ENCODE measurements at regions not wholly inside any gene's neighbourhood (a gene's known extent, or its start where the extent isn't known, plus 50 kb on each side); places are given as distances from the start of the nearest gene placed in this dataset.

GRCh38 chr5:144773628-144774027 lies 603.0 kb downstream of the KCTD16 start:
- Mint-ChIP-seq H3K4me1 (ENCODE audit: low read depth, unreplicated experiment) (no peaks in the 10 kb centered on the region), H3K4me3 (ENCODE audit: low read depth, unreplicated experiment) (no peak overlapping the region), H3K27ac (ENCODE audit: unreplicated experiment) (no peak overlapping the region), H3K9me3 (ENCODE audit: low read depth, unreplicated experiment) (no peaks in the 10 kb centered on the region), H3K27me3 (ENCODE audit: unreplicated experiment) (no peaks in the 10 kb centered on the region), H3K36me3 (ENCODE audit: insufficient read depth, unreplicated experiment) (no peaks in the 10 kb centered on the region)
- no TSS peak for BruUV-seq (replicated peaks)
- intact Hi-C loops (cut with micrococcal nuclease; ENCODE audit: unreplicated experiment) = no loop called here
- DNase-seq = no peak
- CTCF ChIA-PET = interaction anchor here (0.6 kb wide), 1 partner anchor 9 kb away, joined by 4 read pairs; no protein-coding TSS in a partner anchor
- TF ChIP-seq CTCF (IDR thresholded peaks at IDR 0.05; ENCODE audit: unreplicated experiment) = no peak

GRCh38 chr5:144771802-144772201 lies 601.1 kb downstream of the KCTD16 start:
- no peaks in the 10 kb centered on the region for H3K36me3 Mint-ChIP-seq (ENCODE audit: insufficient read depth, unreplicated experiment)
- no peak for TF ChIP-seq CTCF (IDR thresholded peaks at IDR 0.05; ENCODE audit: unreplicated experiment)
- no peaks in the 10 kb centered on the region for H3K9me3 Mint-ChIP-seq (ENCODE audit: low read depth, unreplicated experiment)
- H3K27ac Mint-ChIP-seq (ENCODE audit: unreplicated experiment) = no peak overlapping the region
- no TSS peak for BruUV-seq (replicated peaks)
- no peak for DNase-seq
- CTCF ChIA-PET = no interaction called here
- H3K27me3 Mint-ChIP-seq (ENCODE audit: unreplicated experiment) = no peaks in the 10 kb centered on the region
- intact Hi-C loops (cut with micrococcal nuclease; ENCODE audit: unreplicated experiment) = no loop called here
- H3K4me3 Mint-ChIP-seq (ENCODE audit: low read depth, unreplicated experiment) = no peak overlapping the region
- H3K4me1 Mint-ChIP-seq (ENCODE audit: low read depth, unreplicated experiment) = no peaks in the 10 kb centered on the region

- Mint-ChIP-seq H3K27me3 (ENCODE audit: unreplicated experiment) (no peaks in the 10 kb centered on the region), H3K36me3 (ENCODE audit: insufficient read depth, unreplicated experiment) (no peaks in the 10 kb centered on the region), H3K9me3 (ENCODE audit: low read depth, unreplicated experiment) (peaks cover 13% of the 10 kb centered on the region), H3K27ac (ENCODE audit: unreplicated experiment) (no peak overlapping the region), H3K4me1 (ENCODE audit: low read depth, unreplicated experiment) (no peaks in the 10 kb centered on the region), H3K4me3 (ENCODE audit: low read depth, unreplicated experiment) (no peak overlapping the region)
- intact Hi-C loops (cut with micrococcal nuclease; ENCODE audit: unreplicated experiment) = no loop called here
- no peak for DNase-seq
- no peak for TF ChIP-seq CTCF (IDR thresholded peaks at IDR 0.05; ENCODE audit: unreplicated experiment)
- no TSS peak for BruUV-seq (replicated peaks)
- CTCF ChIA-PET = no interaction called here
These were observed 571.7 kb downstream of the KCTD16 start for GRCh38 chr5:144742361-144742760.

GRCh38 chr5:144731786-144732185 lies 561.1 kb downstream of the KCTD16 start:
- intact Hi-C loops (cut with micrococcal nuclease; ENCODE audit: unreplicated experiment) = no loop called here
- no peak overlapping the region for H3K27ac Mint-ChIP-seq (ENCODE audit: unreplicated experiment)
- peaks cover 14% of the 10 kb centered on the region for H3K9me3 Mint-ChIP-seq (ENCODE audit: low read depth, unreplicated experiment)
- TF ChIP-seq CTCF (IDR thresholded peaks at IDR 0.05; ENCODE audit: unreplicated experiment) = no peak
- no TSS peak for BruUV-seq (replicated peaks)
- no peaks in the 10 kb centered on the region for H3K4me1 Mint-ChIP-seq (ENCODE audit: low read depth, unreplicated experiment)
- H3K36me3 Mint-ChIP-seq (ENCODE audit: insufficient read depth, unreplicated experiment) = no peaks in the 10 kb centered on the region
- CTCF ChIA-PET = no interaction called here
- H3K4me3 Mint-ChIP-seq (ENCODE audit: low read depth, unreplicated experiment) = no peak overlapping the region
- no peak for DNase-seq
- H3K27me3 Mint-ChIP-seq (ENCODE audit: unreplicated experiment) = no peaks in the 10 kb centered on the region

- Mint-ChIP-seq H3K27ac (ENCODE audit: unreplicated experiment) (no peak overlapping the region), H3K4me1 (ENCODE audit: low read depth, unreplicated experiment) (no peaks in the 10 kb centered on the region), H3K36me3 (ENCODE audit: insufficient read depth, unreplicated experiment) (no peaks in the 10 kb centered on the region), H3K4me3 (ENCODE audit: low read depth, unreplicated experiment) (no peak overlapping the region), H3K9me3 (ENCODE audit: low read depth, unreplicated experiment) (peaks cover 7% of the 10 kb centered on the region), H3K27me3 (ENCODE audit: unreplicated experiment) (no peaks in the 10 kb centered on the region)
- DNase-seq = no peak
- CTCF ChIA-PET = no interaction called here
- no TSS peak for BruUV-seq (replicated peaks)
- intact Hi-C loops (cut with micrococcal nuclease; ENCODE audit: unreplicated experiment) = no loop called here
- no peak for TF ChIP-seq CTCF (IDR thresholded peaks at IDR 0.05; ENCODE audit: unreplicated experiment)
These were observed 541.4 kb downstream of the KCTD16 start for GRCh38 chr5:144712090-144712489.
